ENCODE measurements at regions not wholly inside any gene's neighbourhood (a gene's known extent, or its start where the extent isn't known, plus 50 kb on each side); places are given as distances from the start of the nearest gene placed in this dataset.

GRCh38 chr6:139439349-139439748, 64.9 kb upstream of the CITED2 start:
- TF ChIP-seq CTCF (IDR thresholded peaks at IDR 0.05; ENCODE audit: poor library complexity) (no peak), EZH2 (IDR thresholded peaks at IDR 0.05; ENCODE audit: borderline replicate concordance) (no peak), EZH2phosphoT487 (IDR thresholded peaks at IDR 0.05; ENCODE audit: low read depth, severe bottlenecking, unreplicated experiment) (no peak)

All from hepatocyte (in vitro differentiated cells).